Ishikawa (cell line): ENCODE measurements at regions not wholly inside any gene's neighbourhood (a gene's known extent, or its start where the extent isn't known, plus 50 kb on each side); places are given as distances from the start of the nearest gene placed in this dataset.

Experiments used
- CEBPB ChIP-seq: IDR thresholded peaks from 2 replicates; pipeline ENCODE4 v1.6.1; 2012
- CREB1 ChIP-seq: IDR thresholded peaks from 2 replicates; pipeline ENCODE4 v1.6.1; 2012; ENCODE audit warnings: low read depth
- EGR1 ChIP-seq: IDR thresholded peaks from 2 replicates; pipeline ENCODE4 v1.6.1; 2012
- EP300 ChIP-seq: IDR thresholded peaks from 2 replicates; pipeline ENCODE4 v1.6.1; 2012; ENCODE audit warnings: borderline replicate concordance
- FOXM1 ChIP-seq: IDR thresholded peaks from 2 replicates; pipeline ENCODE4 v1.6.1; 2012; ENCODE audit warnings: low read depth, borderline replicate concordance
- MAX ChIP-seq: IDR thresholded peaks from 2 replicates; pipeline ENCODE4 v1.6.1; 2012
- NFIC ChIP-seq: IDR thresholded peaks from 2 replicates; pipeline ENCODE4 v1.6.1; 2012
- RAD21 ChIP-seq: IDR thresholded peaks from 2 replicates; pipeline ENCODE4 v1.6.1; 2012; ENCODE audit warnings: low read depth
- REST ChIP-seq: IDR thresholded peaks from 2 replicates; pipeline ENCODE4 v1.6.1; 2012; ENCODE audit warnings: low read depth, mild to moderate bottlenecking
- TAF1 ChIP-seq: IDR thresholded peaks from 2 replicates; pipeline ENCODE4 v1.6.1; 2012; ENCODE audit warnings: low read depth, mild to moderate bottlenecking
- TCF12 ChIP-seq: IDR thresholded peaks from 2 replicates; pipeline ENCODE4 v1.6.1; 2012; ENCODE audit warnings: low read depth
- TEAD4 ChIP-seq: IDR thresholded peaks from 2 replicates; pipeline ENCODE4 v1.6.1; 2012
- USF1 ChIP-seq: IDR thresholded peaks from 2 replicates; pipeline ENCODE4 v1.6.1; 2012
- YY1 ChIP-seq: IDR thresholded peaks from 2 replicates; pipeline ENCODE4 v1.6.1; 2012; ENCODE audit warnings: low read depth
- ZBTB7A ChIP-seq: IDR thresholded peaks from 2 replicates; pipeline ENCODE4 v1.6.1; 2012; ENCODE audit warnings: low read depth

- no peak for TF ChIP-seq NFIC
- no peak for TF ChIP-seq TCF12
- no peak for TF ChIP-seq ZBTB7A
- TF ChIP-seq MAX: no peak
- no peak for TF ChIP-seq CREB1
- no peak for TF ChIP-seq RAD21
- no peak for TF ChIP-seq REST
- TF ChIP-seq USF1: no peak
- no peak for TF ChIP-seq CEBPB
- TF ChIP-seq EGR1: no peak
- TF ChIP-seq TEAD4: no peak
- TF ChIP-seq TAF1: no peak
- TF ChIP-seq EP300: no peak
- no peak for TF ChIP-seq YY1
- TF ChIP-seq FOXM1: no peak
These were observed 292.6 kb upstream of the MGMT start for GRCh38 chr10:129174232-129175014.

GRCh38 chr10:129179245-129179971, 287.6 kb upstream of the MGMT start:
- TF ChIP-seq CEBPB: no peak

- no peak for TF ChIP-seq NFIC
- no peak for TF ChIP-seq YY1
- no peak for TF ChIP-seq CEBPB
- TF ChIP-seq TAF1: no peak
- no peak for TF ChIP-seq EP300
- TF ChIP-seq FOXM1: no peak
- no peak for TF ChIP-seq ZBTB7A
- TF ChIP-seq USF1: no peak
These were observed 286.9 kb upstream of the MGMT start for GRCh38 chr10:129179972-129180678.

- TF ChIP-seq CEBPB (no peak), MAX (no peak), RAD21 (no peak), EGR1 (no peak), TCF12 (no peak), FOXM1 (no peak), TEAD4 (no peak), USF1 (no peak), YY1 (no peak), REST (no peak), TAF1 (no peak), CREB1 (no peak), EP300 (no peak), ZBTB7A (no peak), NFIC (no peak)
These were observed 282.8 kb upstream of the MGMT start for GRCh38 chr10:129184196-129184595.

- TF ChIP-seq REST: no peak
- TF ChIP-seq MAX: no peak
- TF ChIP-seq YY1: no peak
- TF ChIP-seq TEAD4: no peak
These were observed 279.7 kb upstream of the MGMT start for GRCh38 chr10:129187331-129187730.
